ENCODE measurements at regions not wholly inside any gene's neighbourhood (a gene's known extent, or its start where the extent isn't known, plus 50 kb on each side); places are given as distances from the start of the nearest gene placed in this dataset.

DNA sequence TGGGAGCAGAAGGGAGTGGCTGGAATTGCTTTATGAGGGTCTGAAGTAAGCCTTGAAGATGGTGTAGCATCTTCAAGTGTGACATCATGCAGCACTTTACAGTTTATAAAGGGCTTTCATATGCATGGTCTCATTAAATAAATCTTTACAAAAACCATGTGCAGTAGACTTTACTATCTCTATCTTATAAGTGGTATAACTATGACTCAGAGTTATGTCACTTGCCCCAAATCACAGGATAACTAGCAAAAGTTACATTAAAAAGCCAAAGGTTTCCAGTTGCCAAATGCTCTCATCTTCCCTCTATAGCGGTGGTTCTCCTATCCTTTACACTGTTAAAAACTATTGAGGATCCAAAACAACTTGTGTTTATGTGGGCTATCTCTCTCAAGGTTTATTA lies 687.7 kb upstream of the MARCKS start:
- DNase-seq, result no peak

DNA sequence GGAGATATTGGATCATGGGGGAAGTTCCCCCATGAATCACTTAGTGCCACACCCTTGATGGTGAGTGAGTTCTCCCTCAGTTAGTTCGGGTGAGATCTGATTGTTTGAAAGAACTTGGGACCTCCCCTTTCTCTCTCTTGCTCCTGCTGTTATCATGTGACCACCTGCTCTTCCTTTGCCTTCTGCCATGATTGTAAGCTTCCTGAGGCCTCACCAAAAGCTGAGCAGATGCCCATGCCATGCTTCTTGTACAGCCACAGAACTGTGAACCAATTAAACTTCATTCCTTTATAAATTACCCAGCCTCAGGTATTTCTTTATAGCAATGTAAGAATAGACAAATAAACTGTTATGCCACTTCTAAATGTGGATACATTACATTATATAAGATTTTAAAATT lies 686.7 kb upstream of the MARCKS start:
- DNase-seq, result no peak

DNA sequence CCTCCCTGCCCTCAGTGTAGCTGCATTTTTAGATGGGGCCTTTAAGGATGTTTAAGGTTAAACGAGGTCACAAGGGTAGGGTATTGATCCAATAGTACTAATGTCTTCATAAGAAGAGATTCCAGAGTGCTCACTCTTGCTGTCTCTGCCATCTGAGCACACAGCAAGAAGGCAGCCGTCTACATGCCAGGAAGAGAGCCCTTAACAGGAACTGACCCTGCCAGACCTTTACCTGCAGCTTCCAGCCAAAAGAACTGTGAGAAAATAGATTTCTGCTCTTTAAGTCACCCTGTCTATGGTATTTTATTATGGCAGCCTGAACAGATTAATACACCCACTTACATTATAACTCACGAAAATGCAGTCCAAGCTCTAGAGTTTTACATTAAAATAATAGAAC lies 685.3 kb upstream of the MARCKS start:
- DNase-seq, result no peak

- no peak for DNase-seq
These were observed 684.6 kb upstream of the MARCKS start for GRCh38 chr6:113172531-113172966.

- no peak for DNase-seq
These were observed 678.8 kb upstream of the MARCKS start for GRCh38 chr6:113178349-113178748.

- DNase-seq, result no peak
These were observed 676.0 kb upstream of the MARCKS start for GRCh38 chr6:113181164-113181563.

DNA sequence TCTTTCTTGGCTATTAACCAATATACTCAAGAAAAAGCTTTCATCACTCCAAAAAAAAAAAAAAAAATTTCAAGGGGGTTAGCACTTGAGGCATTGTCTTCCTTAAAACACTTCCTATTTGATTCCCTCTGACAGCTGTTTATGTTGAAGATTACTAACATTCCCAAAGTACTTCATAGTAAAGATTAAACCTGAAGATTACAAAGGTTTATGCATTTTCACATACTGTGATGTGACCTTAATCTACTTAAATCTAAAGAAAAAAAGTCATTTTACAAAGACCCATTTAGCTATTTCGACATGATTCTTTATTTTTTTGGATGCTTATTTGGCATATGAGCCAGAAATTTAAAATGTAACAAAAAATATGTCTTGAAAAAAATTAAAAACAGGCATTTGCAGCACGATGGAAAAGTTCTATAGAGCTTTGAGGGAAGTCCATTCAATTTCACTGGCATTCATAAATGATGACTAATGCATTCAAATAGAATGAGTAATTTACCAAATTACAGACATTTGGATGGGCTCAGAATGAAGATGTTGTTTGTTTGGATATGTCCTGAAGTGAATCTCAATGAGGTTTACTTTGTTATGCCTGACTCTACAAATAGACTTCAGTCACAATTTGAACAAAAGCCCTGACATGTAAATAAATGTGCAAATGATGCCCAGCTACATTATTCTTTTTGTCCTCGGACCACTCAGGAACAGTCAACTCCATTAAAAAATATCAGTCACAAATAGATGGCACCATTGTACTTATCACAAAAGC lies 674.6 kb upstream of the MARCKS start:
- no peak for DNase-seq

- DNase-seq, result no peak
These were observed 672.9 kb upstream of the MARCKS start for GRCh38 chr6:113184291-113184690.

DNA sequence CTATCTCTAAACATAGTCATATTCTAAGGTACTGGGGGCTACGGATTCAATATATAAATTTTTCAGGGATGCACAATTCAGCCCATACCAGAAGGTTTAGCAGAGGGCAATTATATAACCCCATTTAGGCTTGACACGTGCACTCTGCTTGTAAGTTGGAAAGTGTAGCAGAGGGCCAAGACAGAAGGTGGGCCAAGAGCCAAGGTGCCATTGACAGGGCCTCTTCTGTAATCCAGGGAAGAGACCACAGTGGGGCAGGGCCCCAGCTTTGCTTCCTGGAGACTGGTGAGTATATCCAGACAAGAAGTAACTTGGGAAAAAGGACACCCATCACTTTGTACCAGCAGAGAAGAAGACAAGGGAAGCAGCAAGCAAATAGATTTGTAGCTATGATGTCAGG lies 672.4 kb upstream of the MARCKS start:
- DNase-seq, result no peak

DNA sequence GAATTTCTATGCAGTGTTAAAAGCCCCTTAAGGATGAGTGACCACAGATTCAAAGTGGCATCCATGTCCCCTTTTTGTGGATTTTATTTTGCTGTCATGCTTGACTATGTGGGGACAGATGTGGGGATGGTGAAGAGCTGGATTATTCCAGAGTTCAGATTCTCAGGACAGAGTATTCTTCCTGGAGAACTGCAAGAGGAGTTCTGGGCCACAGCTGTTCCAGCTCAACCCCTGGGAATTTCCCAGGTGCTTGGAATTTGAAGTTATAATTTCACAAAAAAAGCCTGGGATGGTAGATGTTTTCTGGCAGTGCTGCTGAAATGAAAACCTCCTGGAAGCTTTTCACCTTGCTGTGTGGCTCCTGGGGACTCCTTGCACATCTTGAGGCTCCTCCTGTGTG lies 671.8 kb upstream of the MARCKS start:
- no peak for DNase-seq

- no peak for DNase-seq
These were observed 669.5 kb upstream of the MARCKS start for GRCh38 chr6:113187661-113188060.

DNA sequence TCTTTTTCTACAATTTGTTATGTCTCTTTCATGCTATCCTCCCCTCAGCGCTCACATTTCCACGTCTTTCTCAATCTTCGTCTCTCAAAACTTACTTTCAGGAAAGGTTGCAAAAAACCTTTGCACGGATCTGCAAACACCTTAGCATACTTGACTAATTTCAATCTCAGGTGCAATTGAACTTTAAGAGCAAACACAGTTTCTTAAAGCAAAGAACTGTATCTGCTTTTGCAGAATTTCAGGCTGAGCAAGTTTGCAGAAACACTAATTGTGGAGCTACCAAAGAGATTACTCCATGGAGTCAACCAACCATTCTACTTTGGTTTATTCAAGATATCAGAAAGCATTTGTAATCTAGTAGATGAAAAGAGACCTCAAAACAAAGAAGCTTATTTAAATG lies 668.2 kb upstream of the MARCKS start:
- DNase-seq, result no peak

- no peak for DNase-seq
These were observed 667.0 kb upstream of the MARCKS start for GRCh38 chr6:113190170-113190569.

- DNase-seq, result no peak
These were observed 663.1 kb upstream of the MARCKS start for GRCh38 chr6:113194090-113194489.

DNA sequence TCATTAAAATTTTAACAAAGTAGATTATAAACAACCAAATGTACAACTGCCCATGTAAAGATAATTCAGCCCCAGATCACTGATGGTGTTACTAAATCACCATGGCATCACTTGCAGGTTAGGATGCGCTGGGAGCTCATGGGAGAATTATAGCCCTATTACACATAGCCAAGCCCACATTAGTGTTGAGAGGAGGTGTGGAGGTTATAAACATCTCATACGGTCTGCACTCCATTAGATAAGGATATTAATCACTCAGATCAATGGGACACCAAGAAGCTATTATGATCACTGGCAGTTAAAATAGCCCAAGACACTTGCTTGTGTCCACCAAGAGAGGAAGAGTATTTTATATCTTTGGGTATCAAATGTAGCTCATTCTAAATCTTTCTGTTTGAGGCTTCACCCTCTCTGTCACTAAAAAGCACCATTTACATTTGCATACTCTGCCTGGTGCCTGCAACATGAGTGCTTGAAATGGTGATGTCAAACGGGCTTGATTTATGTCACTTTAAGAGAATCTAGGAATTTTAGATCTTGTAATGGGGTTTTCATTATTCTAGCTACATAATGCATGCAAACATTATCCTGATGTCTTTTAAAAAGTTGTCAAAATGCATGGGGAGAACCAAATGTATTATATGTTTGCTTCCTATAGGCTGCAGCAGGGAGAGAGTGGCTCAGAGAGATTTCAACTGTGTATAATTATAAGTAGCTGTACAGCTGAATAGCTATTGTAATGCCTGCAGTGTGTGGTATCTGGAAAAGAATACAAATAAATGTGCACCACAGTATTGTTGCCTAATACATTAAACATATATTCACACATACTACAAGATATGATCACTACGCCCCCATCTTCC lies 654.1 kb upstream of the MARCKS start:
- DNase-seq, result no peak

DNA sequence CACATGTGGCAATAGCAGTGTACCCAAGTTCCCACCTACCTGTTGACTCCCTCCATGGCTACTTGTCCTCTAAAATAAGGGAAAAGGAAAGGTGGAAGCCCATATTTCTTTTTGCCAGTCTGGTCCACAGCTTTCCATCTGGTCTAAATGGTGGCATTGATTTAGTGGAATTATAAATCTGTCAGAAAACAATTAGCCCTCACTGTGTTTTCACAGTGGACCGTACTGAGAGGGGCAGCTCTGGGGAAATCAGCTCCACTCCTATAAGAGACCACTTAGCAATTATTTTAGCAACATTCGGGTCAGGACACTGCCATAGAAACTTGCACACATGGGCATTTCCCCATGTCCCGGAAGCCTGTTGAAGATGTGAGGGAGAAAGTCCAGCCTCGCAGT lies 653.4 kb upstream of the MARCKS start:
- DNase-seq, result no peak

DNA sequence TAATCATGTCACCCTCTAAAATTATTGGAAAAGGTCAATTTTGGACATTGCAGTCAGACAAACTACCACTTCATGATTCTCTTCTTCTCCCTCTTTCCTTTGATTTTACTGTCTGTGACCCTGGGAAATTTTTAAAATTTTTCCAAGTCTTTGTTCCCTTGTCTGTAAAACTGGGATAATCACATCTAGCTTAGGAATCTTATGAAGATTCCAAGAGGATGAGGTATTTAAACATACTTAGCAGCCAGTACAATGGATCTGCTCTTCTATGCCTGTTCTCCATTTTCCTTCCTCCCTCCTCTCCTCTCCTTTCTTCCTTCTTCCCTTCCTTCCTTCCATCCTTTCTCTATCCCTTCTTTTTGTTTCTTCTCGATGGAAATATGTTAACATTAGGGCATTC lies 651.6 kb upstream of the MARCKS start:
- DNase-seq, result no peak

- DNase-seq, result no peak
These were observed 648.4 kb upstream of the MARCKS start for GRCh38 chr6:113208726-113209125.

GRCh38 chr6:113209315-113209714 lies 647.8 kb upstream of the MARCKS start:
- DNase-seq, result no peak

GRCh38 chr6:113211170-113211569 lies 646.0 kb upstream of the MARCKS start:
- no peak for DNase-seq

DNA sequence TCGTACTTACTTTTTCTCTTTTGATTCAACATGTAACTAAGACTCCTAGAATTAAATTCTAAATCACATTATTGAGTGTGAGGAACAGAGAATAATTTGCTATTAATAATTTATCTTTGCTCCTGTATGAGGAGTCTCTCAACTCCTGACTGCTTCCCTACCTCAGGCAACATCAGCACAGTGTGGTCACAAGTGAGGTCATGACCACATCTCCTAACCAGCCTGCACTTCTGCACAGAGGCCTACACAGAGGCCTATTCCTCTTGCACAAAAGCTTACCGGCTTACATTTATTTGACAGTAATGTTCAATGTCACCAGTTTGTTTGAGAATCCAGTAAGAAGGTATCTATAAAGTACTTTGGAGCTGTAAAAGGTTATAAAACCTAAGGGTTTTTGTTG lies 637.4 kb upstream of the MARCKS start:
- no peak for DNase-seq

DNA sequence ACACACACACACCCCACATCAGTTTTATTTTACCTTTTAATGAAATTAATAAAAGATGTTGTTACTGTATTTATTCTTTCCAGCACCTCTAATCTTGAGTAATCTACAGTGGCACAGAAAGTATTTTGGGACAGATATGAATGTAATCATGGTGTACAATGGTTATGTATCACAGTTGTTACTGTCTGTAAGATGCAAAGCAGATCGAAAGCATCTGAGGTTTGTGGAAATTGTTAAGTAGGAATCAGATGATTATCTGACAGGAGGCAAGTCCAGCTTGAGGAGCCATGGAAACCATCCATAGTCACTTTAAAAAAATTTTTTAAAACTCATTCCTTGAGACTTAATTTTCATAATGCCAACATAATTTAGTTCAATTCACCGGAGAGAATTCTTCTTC lies 636.3 kb upstream of the MARCKS start:
- DNase-seq, result no peak

GRCh38 chr6:113221850-113222249 lies 635.3 kb upstream of the MARCKS start:
- no peak for DNase-seq

GRCh38 chr6:113246186-113246585 lies 611.0 kb upstream of the MARCKS start:
- DNase-seq, result no peak
